GM21576 (cell line): ENCODE measurements at regions not wholly inside any gene's neighbourhood (a gene's known extent, or its start where the extent isn't known, plus 50 kb on each side); places are given as distances from the start of the nearest gene placed in this dataset.
A peak's percentile ranks its signal among the peaks of the same experiment; 100 is the strongest.

Source experiments
- ATAC-seq: cut with Tn5 transposase; IDR thresholded peaks from one replicate; pipeline ENCODE4 v1.9.1; 2021; ENCODE audit warnings: mild to moderate bottlenecking, moderate library complexity; ENCODE audit not compliant: unreplicated experiment

GRCh38 chr10:110355141-110355831 lies 50.6 kb upstream of the SMNDC1 start:
- ATAC-seq: peak; percentile 27

- ATAC-seq: peak; percentile 7
These were observed 51.4 kb upstream of the SMNDC1 start for GRCh38 chr10:110355922-110356627.

DNA sequence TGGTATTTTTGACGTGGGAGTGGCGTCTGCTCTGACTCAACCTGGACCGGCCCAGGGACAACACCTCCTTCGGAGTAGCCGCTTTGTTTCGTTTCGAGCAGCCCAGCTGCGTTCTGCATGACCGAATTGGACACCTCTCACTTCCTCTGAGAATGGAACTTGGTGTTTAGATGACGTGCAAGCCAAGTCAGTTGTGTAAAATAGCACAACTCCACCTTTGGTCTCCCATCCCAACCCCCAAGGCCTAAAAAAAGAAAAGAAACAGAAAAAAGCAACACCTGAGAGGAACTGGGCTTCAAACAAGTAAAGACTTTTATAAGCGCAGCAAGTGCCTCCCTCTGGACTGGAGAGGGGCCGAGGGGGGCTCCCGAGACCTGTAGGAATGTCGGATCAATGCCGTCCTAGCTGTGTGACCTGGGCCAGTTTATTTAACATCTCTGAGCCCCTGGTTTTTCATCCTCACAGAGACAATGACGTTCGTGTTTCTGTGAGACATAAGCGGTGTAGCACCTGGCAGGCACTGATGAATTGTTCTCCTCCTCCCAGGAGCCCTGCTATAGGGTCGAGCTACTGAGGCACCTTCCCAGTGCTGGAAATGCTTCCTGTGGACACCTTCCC lies 52.0 kb upstream of the SMNDC1 start:
- ATAC-seq: peak; percentile 77

DNA sequence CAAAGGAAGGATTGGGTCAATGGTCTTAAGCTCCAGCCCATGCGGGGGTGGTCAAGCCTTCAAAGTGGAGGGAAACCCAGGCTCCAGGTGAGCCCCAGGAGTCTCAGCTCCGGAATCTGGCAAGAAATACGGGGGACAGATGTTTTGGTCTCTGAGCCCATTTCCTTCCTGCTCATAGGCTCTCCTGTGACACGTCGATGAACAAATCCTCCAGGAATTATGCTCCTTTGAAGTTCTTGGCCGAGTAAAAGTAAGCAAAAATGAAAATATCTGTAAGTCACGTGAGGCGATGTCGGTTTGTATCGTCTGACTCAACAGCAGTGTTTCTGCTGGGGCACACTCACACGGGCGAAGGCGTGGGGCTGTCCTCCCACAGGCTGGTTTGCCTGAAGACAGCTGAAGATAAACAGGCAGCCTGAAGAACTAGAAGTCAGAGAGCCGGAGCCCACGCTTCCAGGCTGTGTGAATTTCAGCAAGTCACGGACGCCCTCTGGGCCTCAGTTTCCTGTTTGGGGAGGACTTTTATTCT lies 52.6 kb upstream of the SMNDC1 start:
- ATAC-seq: no peak

GRCh38 chr10:110357871-110358270 lies 53.2 kb upstream of the SMNDC1 start:
- no peak for ATAC-seq

DNA sequence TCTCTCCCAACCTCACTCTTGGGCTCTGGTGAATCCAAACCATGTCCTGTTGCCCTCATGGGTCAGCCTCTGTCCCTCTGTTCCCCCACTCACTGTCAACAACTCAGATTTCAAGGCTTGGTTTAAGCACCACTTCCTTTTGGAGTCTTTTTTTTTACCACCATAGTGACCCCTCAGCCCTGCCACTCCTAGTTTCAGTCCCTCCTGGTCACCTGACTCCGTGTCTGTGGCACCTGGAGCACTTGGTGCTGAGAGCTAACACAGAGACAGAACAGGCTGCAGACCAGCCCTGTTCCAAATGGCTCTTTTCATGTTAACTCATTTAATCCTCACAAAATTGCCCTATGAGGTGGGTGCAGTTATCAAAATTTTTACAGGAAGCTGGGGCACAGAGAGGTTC lies 53.6 kb upstream of the SMNDC1 start:
- ATAC-seq: no peak

GRCh38 chr10:110358869-110359629 lies 54.3 kb upstream of the SMNDC1 start:
- no peak for ATAC-seq

- ATAC-seq: no peak
These were observed 56.2 kb upstream of the SMNDC1 start for GRCh38 chr10:110360857-110361474.

GRCh38 chr10:110361800-110362456 lies 57.2 kb upstream of the SMNDC1 start:
- ATAC-seq: no peak

GRCh38 chr10:110363572-110364411 lies 59.1 kb upstream of the SMNDC1 start:
- ATAC-seq: no peak

DNA sequence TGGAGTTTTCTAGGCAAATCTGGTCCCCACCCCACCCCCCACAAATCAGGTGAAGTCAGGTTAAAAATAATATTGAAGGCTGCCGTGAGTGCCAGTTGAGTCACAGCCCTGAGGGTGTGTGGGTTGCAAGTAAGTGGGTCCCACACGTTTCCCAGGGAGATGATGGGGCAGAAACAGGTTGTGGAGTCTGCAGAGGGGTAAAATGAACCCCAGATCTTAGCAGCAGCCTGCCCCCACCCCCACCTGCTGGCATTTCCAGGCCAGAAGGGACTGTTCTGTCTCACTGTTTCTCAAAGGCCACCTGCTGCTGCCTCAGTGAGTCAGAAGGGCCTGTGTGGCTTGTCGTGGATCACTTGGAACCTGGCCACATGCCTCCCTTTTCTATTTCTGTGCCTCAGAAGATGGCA lies 59.8 kb upstream of the SMNDC1 start:
- ATAC-seq: no peak

DNA sequence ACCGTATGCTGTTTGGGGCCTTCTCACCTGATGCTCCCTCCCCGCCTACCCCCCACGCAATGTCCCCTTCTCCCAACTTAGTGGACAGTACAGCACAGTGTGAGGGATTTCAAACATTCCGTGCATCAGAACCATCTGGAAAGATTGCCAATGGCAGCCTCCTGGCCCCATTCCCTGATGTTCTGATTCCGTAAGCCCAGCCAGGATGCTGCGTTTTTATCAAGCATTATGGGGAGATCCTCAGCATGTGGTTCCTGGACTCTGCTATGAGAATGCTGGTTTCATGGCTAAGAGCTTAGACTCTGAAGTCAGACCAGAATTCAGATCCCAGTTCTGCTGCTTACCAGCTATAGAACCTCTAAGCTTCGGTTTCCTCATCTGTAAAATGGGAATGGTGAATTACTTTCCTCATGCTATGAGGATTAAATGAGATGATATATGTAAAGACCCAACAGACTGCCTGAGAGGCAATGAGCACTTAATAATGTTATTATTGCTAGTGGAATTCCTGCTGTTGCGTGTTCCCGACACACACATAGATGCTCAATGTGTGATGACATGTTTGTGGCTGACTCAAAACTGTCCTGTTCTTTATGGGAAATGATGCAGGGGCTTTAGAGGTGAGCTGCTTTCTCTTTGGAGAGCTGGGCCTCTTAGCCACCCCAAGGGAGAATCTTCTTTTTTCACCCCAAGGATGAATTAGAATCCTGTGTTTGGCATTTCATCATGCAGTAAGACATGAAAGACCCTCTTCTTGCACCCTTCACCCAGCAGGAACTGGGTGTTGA lies 60.8 kb upstream of the SMNDC1 start:
- no peak for ATAC-seq

DNA sequence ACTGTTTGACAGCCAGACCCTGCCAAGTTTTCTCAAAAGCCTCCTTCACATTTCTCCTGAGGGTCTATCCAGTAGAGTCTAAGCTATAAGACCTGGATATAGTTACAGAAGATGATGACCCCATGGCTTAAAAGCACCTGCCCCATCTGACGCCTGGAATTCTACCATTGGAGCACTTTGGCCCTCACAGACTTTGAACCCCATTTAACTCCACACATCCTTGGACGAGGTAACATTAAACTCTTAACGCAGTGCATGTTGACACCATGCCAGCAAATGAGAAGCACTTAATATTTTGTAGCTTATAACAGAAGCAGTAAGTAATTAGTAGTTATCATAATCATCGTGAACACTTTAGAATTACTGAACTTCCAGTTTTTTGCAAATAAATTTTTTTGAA lies 61.9 kb upstream of the SMNDC1 start:
- ATAC-seq: no peak

GRCh38 chr10:110368002-110368401 lies 63.3 kb upstream of the SMNDC1 start:
- peak; percentile 54 for ATAC-seq

DNA sequence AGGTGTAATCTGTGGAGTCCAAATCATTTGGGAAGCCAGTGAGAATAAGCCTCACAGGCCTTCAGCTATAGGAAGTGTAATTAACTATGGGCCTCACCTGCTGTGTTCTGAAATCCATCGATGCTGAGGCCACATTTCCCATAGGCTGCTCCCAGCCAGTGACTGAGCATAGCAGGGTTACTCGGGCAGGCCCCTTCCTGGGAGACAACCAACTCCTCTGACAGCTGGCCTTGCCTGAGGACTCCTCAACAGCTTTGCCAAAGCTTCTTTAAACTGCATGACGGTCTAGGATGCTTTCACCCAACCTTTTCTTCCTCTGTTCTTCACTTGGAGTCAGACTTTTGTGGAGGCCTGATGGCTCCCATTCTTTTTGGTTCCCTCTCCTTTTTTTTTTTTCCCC lies 63.8 kb upstream of the SMNDC1 start:
- no peak for ATAC-seq

GRCh38 chr10:110370006-110370405 lies 65.3 kb upstream of the SMNDC1 start:
- no peak for ATAC-seq

DNA sequence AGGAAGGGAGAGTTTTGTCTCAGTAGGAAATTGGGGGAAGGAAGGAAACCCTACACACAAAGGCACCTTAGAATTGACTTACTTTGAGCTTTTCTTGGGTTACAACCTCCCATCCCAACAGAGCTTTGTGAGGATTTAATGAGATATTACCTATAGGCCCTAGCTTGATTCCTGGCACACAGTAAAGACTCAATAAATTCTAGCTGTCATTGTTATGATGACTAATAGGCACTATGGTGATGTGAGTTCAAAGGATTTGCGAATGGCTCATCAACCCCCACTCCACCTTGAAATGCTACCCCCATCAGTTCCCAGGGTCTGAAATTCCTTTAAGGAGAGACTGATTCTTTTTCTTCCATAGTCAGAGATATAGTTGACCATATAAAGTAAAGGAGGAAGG lies 67.9 kb upstream of the SMNDC1 start:
- ATAC-seq: no peak

GRCh38 chr10:110373059-110373458 lies 68.3 kb upstream of the SMNDC1 start:
- ATAC-seq: no peak
